ENCODE measurements at regions not wholly inside any gene's neighbourhood (a gene's known extent, or its start where the extent isn't known, plus 50 kb on each side); places are given as distances from the start of the nearest gene placed in this dataset.
A peak's percentile ranks its signal among the peaks of the same experiment; 100 is the strongest.

DNA sequence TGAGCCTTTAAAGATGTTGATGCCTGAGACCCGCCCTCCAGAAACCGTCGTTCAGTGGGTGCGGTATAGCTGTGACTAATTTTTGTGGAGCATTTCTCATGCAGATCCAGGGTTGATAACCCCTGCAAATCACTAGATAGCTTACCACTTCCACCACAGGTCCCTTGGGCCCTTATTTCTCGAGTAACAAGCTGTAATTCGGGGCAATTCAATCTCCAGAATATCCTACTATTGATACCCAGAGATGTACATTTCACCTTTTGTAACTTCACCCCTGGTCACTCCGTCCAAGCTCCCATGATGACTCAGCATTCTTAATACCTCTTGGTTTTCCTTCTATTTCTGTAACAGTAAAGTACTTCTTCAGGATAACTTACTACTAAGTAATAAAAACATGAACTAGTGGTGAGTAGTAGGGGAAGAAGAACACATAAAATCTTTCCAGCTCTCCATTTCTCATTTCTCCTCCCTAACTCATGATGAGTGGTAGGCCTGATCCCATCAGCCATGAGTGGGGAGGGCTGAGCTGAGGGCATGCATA is 71.9 kb upstream of the UBL3 start:
- no peak for DNase-seq

DNA sequence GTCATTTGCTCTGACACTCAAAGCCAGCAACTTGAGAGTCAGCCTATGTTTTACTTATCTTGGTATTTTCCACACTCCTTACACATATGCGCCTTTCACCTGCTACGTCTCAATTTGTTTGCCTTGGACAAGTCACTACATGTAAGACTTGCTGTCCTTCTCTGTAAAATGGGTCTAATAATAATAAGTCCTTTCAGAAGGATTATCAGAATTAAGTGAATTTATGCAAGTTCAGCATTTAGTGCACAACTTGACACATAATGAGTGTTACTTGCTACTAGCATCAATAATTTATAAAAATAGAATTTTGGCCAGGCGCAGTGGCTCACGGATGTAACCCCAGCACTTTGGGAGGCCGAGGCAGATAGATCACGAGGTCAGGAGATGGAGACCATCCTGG is 71.1 kb upstream of the UBL3 start:
- no peak for DNase-seq

DNA sequence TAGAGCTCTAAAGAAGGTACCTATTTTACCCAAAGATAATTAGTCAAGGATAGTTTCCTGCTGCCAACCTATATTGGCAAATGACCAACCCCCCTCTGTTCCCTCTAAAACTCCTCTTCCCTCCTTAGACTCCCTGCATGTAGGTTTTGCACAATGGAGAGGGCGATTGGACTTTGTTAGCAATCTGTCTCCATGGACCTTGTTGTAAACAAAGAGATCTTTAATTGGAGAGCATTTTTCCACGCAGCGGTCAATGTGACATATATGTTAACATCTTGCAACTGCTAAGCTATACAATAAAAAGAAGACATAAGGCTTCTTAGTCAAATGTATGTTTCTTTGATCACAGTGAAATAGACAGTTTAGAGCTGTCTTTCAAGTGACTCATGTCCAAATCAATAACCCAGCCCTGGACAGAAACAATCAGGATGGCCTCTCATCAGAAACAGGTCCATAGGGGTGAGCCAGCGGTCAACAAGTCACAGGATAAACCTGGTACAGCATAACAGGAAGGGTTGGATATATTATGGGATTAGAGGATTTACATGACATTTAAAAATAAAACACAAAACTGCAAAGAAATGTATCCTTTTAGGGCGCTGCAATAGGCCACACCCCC is 69.7 kb upstream of the UBL3 start:
- no peak for DNase-seq

DNA sequence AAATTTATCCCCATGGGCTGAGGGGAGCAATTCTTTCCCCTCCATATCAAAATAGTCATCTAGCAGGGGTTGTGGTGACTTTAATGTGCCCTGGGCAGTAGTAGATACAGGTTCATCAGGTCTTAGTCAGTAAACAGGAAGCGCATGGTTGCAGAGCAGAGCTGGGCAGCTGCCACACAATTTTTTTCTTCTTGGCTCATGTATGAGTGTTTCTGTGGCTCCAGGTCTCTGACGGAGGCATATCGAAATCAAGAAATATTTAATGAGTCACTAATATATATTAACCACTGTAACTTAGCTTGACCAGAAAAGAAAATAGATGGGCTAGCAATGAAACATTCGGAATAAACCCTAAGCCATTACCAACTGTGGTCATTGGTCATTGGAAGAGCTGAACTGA is 68.4 kb upstream of the UBL3 start:
- DNase-seq, result no peak

DNA sequence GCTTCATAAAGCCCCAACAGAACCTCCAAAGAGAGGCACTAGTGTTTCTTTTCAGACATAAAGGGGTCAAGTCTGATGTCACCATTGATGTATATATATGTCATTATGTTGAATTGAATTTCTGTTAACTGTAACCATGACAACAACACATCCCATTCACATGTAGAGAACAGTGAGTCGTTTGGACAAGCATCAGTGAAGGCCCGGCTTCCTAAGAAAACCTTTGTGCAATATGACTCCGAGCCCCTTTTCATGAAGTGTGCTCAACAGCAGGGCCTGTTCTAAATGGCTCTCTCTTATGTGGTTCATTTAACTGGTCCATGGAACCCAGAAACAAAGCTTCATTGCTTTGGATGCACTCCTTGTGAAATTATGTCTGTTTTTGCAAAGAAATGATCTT is 67.2 kb upstream of the UBL3 start:
- DNase-seq, result no peak

DNA sequence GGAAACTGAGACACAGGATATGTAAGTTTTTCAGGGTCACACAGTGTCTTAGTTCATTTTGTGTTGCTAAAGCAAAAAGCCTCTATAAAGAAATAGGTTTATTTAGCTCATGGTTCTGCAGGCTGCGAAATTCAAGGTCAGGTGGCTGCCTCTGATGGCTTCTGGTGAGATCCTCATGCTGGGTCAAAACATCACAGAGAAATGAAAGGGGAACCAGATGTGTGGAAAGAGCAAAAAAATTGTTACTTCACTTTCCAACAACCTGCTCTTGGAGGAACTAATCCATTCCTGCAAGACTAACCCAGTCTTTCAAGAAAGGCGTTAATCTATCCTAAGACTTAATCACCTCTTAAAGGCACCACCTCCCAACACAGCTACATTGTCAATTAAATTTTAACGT is 64.2 kb upstream of the UBL3 start:
- no peak for DNase-seq

DNA sequence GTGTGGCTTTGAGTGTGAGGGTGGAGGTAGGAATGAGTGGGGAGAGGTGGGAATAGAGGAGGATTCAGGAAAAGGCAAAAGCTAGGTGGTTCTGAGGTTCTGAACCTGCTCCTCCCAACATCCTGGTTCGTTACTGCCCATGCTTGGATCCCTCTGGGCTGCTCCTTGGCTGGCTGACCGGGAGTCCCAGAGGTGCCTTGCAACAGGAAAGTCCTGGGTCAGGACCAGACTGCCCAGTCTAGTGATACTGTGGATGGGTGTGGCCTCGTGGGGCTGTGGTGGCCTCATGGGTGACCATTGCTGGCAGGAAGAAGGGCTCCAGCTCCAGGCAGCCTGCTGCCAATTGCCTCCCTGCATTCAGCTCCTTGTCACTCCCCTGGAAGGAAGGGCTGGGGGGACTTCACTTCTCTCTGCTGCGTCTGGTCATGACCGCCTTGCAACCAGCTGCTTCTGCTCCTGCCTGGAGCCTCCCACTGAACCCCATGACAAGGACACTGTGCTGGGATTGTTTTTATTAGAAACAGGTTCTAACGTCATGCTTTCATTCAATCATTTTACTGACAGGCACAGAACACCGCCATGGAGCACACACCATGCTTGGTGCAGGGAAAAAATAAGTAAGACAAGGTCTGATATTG is 61.5 kb upstream of the UBL3 start:
- DNase-seq, result no peak

DNA sequence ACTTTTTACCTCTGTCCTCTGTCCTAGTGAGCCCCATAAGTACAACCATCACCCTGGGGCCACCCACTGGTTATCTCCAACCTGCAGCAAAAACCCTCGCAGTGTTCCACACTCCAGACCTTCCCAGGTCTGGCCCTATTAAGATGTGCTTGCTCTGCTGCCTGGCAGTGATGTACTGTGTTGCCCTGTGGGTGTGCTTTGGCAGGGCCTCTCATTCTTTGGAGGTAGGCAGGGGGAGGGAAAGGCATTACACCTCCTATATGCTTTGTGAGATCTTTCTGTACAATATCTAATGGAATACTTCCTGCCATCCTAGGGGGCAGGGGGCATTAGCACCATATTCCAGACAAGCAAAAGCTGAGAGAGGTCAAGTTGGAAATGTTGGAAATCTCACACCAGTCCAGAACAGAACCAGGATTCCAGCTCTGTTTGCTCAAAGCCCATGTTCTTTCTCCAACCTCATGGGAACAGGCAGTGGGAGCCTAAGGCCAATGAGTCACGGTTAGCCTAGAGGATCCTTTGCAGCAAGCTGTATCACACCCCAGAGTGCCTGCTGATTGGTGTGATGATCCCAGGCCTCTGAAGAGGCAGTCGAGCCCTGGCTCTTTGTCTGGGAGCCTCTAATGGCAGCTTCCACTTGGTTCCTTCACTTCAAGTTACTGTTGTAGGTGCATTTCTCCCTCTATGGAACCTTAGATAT is 59.7 kb upstream of the UBL3 start:
- DNase-seq, result no peak

DNA sequence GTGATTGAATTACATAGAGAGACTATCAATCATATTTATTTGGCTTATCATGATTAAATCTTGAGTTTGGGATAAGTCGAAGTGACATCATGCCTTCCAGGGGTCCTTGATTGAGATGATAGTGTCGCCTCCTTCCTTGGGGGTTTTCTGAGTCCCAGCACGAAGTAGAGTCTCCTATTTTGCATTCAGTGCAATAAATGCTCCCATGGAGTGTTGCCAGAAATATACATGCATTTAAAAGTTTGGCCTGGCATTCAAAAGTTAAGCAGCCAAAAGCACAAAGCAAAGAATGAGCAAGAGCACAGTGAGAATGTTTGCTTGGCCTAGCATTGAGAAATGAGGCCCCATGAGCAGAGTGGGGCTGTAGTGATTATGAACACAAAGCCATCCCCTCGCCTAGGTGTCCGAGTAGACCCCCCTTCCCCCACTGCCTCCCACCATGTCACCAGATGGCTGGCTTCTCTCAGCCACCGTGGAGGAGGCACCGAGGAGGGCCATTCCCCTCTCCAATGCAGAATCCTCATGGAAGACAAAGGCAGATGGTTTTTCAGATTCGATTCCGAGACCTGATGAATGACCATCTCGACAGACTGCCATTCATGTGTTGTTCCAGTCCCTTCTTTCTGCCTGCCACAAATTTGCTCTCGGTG is 58.8 kb upstream of the UBL3 start:
- DNase-seq, result no peak

DNA sequence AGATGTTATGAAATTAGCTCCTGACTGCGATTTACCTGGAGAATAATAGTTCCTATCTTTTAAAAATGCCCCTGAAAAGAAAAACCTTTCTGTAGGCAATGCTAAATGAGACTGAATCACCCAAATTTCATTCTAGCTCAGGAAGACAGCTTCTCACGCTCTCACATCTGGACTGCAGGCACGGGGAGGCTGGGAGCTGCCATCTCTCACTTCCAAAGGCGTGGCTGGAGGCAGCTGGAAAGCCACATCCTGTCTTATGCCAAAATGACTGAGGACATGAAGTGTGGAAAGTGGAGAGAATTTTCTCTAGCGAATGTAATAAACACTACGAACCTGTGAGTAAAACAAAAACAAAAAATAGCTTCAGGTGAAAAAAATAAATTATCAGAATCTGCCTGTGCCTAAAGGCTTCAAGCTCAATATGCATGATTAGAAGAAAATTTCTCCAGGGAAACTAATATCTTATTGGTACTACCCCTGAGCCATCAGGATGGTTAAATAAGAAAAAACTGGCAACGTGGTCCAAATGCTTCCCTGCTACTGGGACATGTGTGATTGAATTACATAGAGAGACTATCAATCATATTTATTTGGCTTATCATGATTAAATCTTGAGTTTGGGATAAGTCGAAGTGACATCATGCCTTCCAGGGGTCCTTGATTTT is 58.1 kb upstream of the UBL3 start:
- no peak for DNase-seq

DNA sequence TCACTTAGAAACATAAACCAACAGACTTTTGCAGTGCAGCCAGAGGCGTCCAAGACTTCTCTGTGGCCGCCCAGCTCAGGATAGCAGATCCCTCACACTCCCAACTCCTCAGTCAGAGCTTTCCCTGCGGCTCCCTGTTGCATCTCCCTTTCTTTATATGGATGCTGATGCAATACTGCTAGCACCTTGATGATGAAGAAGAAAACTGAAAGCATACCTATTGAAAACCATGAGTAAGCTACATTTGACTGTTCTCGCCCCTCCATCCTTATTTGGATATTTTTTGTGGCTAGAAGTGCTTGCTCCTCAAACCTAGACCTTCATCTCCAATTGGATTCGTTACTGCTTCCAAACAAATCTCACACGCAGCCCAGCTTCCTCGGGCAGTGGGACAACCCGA is 57.3 kb upstream of the UBL3 start:
- no peak for DNase-seq

DNA sequence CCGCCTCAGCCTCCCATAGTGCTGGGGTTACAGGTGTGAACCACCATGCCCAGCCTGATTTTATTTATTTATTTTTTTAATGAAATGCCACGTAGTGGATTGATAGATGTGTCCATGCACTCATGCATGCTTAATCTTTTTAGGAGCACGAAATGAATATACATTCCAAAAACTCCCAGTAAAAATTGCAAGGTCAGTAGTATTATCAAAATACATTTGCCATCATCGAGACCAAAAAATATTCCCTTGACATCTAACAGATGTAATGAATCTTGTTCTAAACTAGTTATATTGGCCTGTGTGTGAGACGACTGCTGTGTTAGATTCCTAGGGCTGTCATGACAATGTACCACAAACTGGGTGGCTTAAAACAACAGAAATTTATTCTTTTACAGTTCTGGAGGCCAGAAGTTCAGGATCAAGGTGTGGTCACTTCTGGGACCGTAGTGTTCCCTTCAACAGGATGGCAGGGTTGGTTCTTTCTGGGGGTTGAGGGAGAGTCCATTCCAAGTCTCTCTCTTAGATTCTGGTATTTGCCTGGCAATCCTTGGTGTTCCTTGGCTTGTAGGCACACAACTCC is 56.1 kb upstream of the UBL3 start:
- no peak for DNase-seq

DNA sequence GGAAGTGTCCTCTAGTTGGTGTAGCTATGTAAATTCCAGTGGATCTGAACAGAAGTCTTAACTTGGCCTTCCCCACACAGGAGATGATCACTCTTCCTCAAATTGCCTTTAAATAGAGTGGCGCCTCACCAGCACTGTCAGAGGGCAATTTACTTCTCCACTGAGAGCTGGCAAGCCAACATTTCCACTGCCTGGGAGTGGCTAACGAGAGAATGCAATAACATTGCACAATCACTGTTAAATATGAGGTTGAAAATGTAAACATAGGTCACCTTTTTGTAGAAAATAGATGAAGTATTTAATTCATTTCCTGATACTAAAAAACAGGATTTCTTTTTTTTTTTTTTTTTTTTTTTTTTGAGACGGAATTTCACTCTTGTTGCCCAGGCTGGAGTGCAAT is 55.4 kb upstream of the UBL3 start:
- no peak for DNase-seq

DNA sequence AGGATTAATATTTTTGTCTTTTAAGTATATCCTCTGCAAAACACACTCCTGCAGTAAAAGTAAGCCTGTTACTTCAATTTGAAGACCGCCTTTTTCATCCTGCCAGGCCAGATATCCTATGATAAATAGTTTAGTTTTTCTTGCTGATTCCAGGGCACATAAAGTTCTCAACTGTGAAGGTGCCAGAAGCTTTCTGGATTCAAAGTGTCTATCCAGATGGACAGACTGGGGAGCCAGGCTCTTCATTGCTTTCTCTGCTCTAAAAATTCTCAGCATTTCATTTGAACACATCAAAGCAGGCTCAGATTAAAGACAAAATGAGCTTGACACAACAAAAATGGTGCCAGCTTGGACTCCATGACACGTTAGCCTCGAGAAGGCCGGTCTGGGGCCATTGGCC is 53.6 kb upstream of the UBL3 start:
- no peak for DNase-seq

DNA sequence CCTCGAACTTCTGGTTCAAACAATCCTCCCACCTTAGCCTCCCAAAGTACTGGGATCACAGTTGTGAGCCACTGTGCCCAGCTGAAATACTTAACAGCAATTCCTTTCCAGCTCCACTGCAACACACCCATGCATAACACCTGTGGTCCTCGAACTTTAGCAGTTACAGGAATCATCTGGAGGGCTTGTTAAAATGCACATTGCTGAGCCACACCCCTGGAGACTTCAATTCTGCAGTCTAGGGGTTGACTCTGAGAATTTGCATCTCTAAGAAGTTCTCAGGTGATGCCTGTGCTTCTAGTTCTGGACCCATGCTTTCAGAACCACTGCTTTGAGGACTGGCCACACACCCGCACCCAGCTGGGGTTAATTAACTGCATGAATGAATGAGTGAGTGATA is 53.1 kb upstream of the UBL3 start:
- DNase-seq, result no peak

DNA sequence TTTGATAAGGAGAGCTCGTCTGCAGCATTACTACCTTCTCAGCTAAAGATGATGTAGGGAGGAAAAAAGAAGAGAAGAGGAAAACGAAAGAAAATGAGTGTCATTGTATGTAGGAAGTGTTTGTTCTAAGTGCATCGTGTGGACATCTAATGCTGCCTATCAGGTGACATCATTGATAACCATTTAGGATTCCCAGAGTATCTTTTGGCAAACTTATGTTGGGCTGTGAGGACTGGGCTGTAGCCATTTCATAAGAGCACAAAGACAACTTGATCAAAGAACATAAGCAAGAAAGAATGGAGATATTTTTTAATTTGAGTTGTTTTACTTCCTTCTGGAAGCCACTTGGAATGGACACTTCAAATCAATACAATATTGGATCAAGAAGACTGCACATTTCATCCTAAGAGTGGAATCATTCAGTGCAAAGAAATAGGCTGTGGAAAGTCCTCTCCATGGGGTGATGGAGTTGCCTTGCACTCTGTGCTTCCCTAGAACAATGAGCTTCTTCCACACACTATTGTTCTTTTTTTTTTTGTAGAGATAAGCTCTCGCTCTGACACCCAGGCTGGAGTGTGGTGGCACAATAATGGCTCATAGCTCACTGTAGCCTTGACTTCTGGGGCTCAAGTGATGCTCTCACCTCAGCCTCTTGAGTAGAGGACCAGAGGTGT is 52.4 kb upstream of the UBL3 start:
- no peak for DNase-seq

DNA sequence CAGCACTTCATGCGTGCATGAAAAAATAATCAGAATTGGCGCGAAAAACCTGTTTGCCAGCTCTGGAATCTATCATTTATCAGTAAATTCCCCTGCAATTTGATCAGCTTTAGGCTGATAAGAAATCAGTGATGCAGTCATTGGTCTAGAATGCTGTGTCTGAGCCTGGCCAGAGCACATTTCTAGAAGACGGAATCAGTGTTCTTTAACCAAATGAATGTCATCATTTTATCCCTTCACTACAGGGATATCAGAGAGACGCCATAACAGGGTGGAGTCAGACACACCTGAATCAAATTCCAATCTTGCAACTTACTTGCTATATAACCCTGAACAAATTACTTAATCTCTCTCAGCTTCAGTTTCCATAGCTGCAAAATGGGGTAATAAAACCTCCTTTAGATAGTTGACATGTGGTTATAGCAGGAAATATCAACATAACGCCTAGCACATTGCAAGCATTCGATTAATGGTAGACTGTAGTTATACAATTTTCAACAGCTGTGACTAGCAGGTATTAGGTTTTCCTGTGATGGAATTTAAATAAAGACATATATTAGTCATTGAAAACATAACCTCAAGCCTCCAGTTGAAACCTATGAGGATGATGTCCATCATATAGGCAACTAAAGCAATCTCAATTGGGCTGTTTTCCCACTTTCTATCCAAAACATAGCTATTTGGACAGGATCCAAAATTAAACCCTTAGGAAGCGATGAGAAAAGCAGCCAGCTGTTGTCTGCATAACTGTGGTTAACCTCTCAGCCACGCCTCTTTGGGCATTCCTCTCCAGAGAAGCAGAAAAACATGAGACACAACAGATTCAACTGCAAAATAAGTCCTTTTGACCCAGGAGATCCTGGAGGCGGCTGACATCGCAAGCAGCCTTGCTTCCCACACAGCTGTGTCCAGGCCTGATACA is 51.6 kb upstream of the UBL3 start:
- DNase-seq, result peak; percentile 39
